ENCODE measurements at regions not wholly inside any gene's neighbourhood (a gene's known extent, or its start where the extent isn't known, plus 50 kb on each side); places are given as distances from the start of the nearest gene placed in this dataset.
"Not testable (repeated sequence)": the region's sequence is repeated elsewhere in the genome, so short reads cannot be mapped to it uniquely, and the experiment has no call there.

- not testable (repeated sequence) for ATAC-seq; DNase-seq (ENCODE audit: low spot score); H3K4me3 Mint-ChIP-seq
These were observed 111.5 kb upstream of the MDM1 start for GRCh38 chr12:68443695-68444094.

DNA sequence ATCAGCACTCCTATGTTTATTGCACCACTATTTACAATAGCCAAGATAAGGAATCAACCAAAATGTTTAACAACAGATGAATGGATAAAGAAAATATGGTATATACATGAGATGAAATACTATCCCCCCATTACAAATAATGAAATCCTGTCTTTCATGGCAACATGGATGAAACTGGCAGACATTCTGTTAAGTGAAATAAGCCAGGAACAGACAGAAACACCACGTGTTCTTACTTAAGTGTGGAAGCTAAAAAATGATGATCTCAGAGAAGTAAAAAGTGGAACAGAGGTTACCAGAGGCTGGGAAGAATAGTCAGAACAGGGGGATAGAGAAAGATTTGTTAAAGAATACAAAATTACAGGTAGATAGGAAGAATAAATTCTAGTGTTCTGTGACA lies 113.7 kb upstream of the MDM1 start:
- Mint-ChIP-seq H3K9me3 (peaks cover 30% of the 10 kb centered on the region), H3K4me1 (peaks cover 35% of the 10 kb centered on the region), H3K4me3 (no peak overlapping the region), H3K27me3 (ENCODE audit: low read depth) (peaks cover 8% of the 10 kb centered on the region), H3K36me3 (peaks cover 25% of the 10 kb centered on the region), H3K27ac (peak overlapping the region; percentile 35)
- no peak for ATAC-seq
- no peak for DNase-seq (ENCODE audit: low spot score)
- POLR2A ChIA-PET: no interaction called here
- TF ChIP-seq, protein P1, sequence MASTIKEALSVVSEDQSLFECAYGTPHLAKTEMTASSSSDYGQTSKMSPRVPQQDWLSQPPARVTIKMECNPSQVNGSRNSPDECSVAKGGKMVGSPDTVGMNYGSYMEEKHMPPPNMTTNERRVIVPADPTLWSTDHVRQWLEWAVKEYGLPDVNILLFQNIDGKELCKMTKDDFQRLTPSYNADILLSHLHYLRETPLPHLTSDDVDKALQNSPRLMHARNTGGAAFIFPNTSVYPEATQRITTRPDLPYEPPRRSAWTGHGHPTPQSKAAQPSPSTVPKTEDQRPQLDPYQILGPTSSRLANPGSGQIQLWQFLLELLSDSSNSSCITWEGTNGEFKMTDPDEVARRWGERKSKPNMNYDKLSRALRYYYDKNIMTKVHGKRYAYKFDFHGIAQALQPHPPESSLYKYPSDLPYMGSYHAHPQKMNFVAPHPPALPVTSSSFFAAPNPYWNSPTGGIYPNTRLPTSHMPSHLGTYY (CRISPR knock-in tag; IDR thresholded peaks at IDR 0.05): no peak
- TF ChIP-seq SMAD3 (CRISPR knock-in tag; IDR thresholded peaks at IDR 0.05; ENCODE audit: borderline replicate concordance): no peak
- CTCF ChIA-PET: interaction anchor here (1.9 kb wide), 1 partner anchor 88 kb away, joined by 5 read pairs; no protein-coding TSS in a partner anchor

More at GRCh38 chr12:68443695-68444094, 111.5 kb upstream of the MDM1 start:
- POLR2A ChIA-PET; CTCF ChIA-PET; H3K27ac Mint-ChIP-seq; H3K27me3 Mint-ChIP-seq (ENCODE audit: low read depth): not testable (repeated sequence)
- peaks cover 21% of the 10 kb centered on the region for H3K36me3 Mint-ChIP-seq
- peaks cover 20% of the 10 kb centered on the region for H3K9me3 Mint-ChIP-seq
- peaks cover 50% of the 10 kb centered on the region for H3K4me1 Mint-ChIP-seq

DNA sequence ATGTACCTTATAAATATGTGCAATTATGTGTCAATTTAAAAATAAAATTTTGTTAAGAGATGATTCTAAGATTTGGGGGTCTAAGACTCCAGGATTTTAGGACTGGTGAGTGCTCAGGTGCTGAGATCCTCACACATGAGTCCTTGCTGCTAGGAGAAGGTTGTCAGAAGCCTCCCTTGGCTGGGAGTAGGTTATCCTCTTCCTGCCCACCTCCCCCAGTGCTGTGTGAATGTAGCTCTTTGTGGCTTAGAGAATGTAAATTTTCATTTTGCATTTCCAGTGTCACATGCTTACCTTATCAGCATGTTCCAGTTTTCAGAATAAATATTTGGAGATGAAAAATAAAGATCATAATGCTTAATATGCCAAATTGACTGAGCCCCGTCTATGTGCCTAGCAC lies 114.2 kb upstream of the MDM1 start:
- H3K4me1 Mint-ChIP-seq: peaks cover 41% of the 10 kb centered on the region
- ChIA-PET CTCF (interaction anchor here (0.6 to 1.9 kb wide), 6 partner anchors 10 to 165 kb away, joined by 3 to 7 read pairs (median 4); no protein-coding TSS in a partner anchor), POLR2A (interaction anchor here (0.7 to 1.6 kb wide), 3 partner anchors 63 to 164 kb away, joined by 3 to 5 read pairs (median 5); partner anchors contain the start of gene RAP1B)
- peaks cover 8% of the 10 kb centered on the region for H3K27me3 Mint-ChIP-seq (ENCODE audit: low read depth)
- TF ChIP-seq RORB (CRISPR knock-in tag; IDR thresholded peaks at IDR 0.05) (no peak), HMGXB4 (CRISPR knock-in tag; IDR thresholded peaks at IDR 0.05) (no peak), ZNF232 (CRISPR knock-in tag; IDR thresholded peaks at IDR 0.05) (no peak), SP1 (CRISPR knock-in tag; conservative IDR thresholded peaks at IDR 0.05) (no peak), NFYB (CRISPR knock-in tag; conservative IDR thresholded peaks at IDR 0.05; ENCODE audit: low read depth) (no peak), ZNF512 (CRISPR knock-in tag; IDR thresholded peaks at IDR 0.05; ENCODE audit: borderline replicate concordance) (no peak), TCF7 (CRISPR knock-in tag; IDR thresholded peaks at IDR 0.05; ENCODE audit: low read depth) (no peak), NR2C2 (CRISPR knock-in tag; IDR thresholded peaks at IDR 0.05) (no peak), NR3C1 (CRISPR knock-in tag; conservative IDR thresholded peaks at IDR 0.05; ENCODE audit: low read depth) (no peak), ZBTB21 (CRISPR knock-in tag; IDR thresholded peaks at IDR 0.05; ENCODE audit: borderline replicate concordance) (no peak), ATF6 (CRISPR knock-in tag; IDR thresholded peaks at IDR 0.05) (no peak), CREM (CRISPR knock-in tag; IDR thresholded peaks at IDR 0.05) (no peak), GRHL2 (CRISPR knock-in tag; IDR thresholded peaks at IDR 0.05; ENCODE audit: insufficient replicate concordance, severe bottlenecking) (no peak), ATF1 (CRISPR knock-in tag; IDR thresholded peaks at IDR 0.05) (no peak), CBFB (CRISPR knock-in tag; IDR thresholded peaks at IDR 0.05; ENCODE audit: low read depth) (no peak)
- TF ChIP-seq, protein P2, sequence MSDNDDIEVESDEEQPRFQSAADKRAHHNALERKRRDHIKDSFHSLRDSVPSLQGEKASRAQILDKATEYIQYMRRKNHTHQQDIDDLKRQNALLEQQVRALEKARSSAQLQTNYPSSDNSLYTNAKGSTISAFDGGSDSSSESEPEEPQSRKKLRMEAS (CRISPR knock-in tag; IDR thresholded peaks at IDR 0.05): no peak
- H3K27ac Mint-ChIP-seq: no peak overlapping the region
- peak; percentile 59 for ATAC-seq
- H3K4me3 Mint-ChIP-seq: no peak overlapping the region
- H3K36me3 Mint-ChIP-seq: peaks cover 25% of the 10 kb centered on the region
- DNase-seq (ENCODE audit: low spot score): no peak
- H3K9me3 Mint-ChIP-seq: peaks cover 30% of the 10 kb centered on the region
